Trophoblast cell (in vitro differentiated cells and primary cell): ENCODE measurements at regions not wholly inside any gene's neighbourhood (a gene's known extent, or its start where the extent isn't known, plus 50 kb on each side); places are given as distances from the start of the nearest gene placed in this dataset.
"Not testable (repeated sequence)": the region's sequence is repeated elsewhere in the genome, so short reads cannot be mapped to it uniquely, and the experiment has no call there.

Source experiments
- DNase-seq, 2 donors: peaks; one replicate each; pipeline ENCODE4 v3.0.0-alpha.2; 2016
- H2AFZ ChIP-seq: 2 replicates; pipeline ENCODE4 v1.6.1; 2013; ENCODE audit warnings: low read length, moderate library complexity, mild to moderate bottlenecking; ENCODE audit not compliant: insufficient read depth, poor library complexity
- H2AK5ac ChIP-seq: 2 replicates; pipeline ENCODE4 v1.6.1; 2013; ENCODE audit warnings: mild to moderate bottlenecking, low read length
- H2BK120ac ChIP-seq: 2 replicates; pipeline ENCODE4 v1.6.1; 2013; ENCODE audit warnings: low read length, mild to moderate bottlenecking, moderate library complexity; ENCODE audit not compliant: insufficient read depth, poor library complexity
- H2BK12ac ChIP-seq: 2 replicates; pipeline ENCODE4 v1.6.1; 2013; ENCODE audit warnings: mild to moderate bottlenecking, low read length, moderate library complexity
- H2BK5ac ChIP-seq: 2 replicates; pipeline ENCODE4 v1.6.1; 2013; ENCODE audit warnings: low read length, low read depth, moderate library complexity, mild to moderate bottlenecking; ENCODE audit not compliant: poor library complexity
- H3K14ac ChIP-seq: 2 replicates; pipeline ENCODE4 v1.6.1; 2013; ENCODE audit warnings: mild to moderate bottlenecking, low read length
- H3K18ac ChIP-seq: 2 replicates; pipeline ENCODE4 v1.6.1; 2013; ENCODE audit warnings: mild to moderate bottlenecking, low read length
- H3K23ac ChIP-seq: 2 replicates; pipeline ENCODE4 v1.6.1; 2013; ENCODE audit warnings: low read length
- H3K27ac ChIP-seq: 2 replicates; pipeline ENCODE4 v1.5.1; 2013; ENCODE audit warnings: low read depth, mild to moderate bottlenecking, inconsistent platforms, low read length, moderate library complexity
- H3K27me3 ChIP-seq: 2 replicates; pipeline ENCODE4 v1.6.1; 2013; ENCODE audit warnings: inconsistent platforms, mild to moderate bottlenecking, low read length, moderate library complexity; ENCODE audit not compliant: insufficient read depth
- H3K36me3 ChIP-seq, 2 experiments: 1 replicate in 1 of 2; 2 replicates in 1 of 2; pipeline ENCODE4 v1.6.1; 2013; ENCODE audit warnings: low read length in 2 of 2, mild to moderate bottlenecking in 2 of 2, moderate library complexity in 1 of 2; ENCODE audit not compliant: insufficient read depth in 2 of 2, control insufficient read depth in 1 of 2
- H3K4ac ChIP-seq: 2 replicates; pipeline ENCODE4 v1.6.1; 2013; ENCODE audit warnings: low read depth, mild to moderate bottlenecking, low read length, moderate library complexity
- H3K4me1 ChIP-seq, 2 experiments: 1 replicate in 1 of 2; 2 replicates in 1 of 2; pipeline ENCODE4 v1.6.1; 2013; ENCODE audit warnings: low read length in 2 of 2, mild to moderate bottlenecking in 2 of 2, moderate library complexity in 1 of 2; ENCODE audit not compliant: insufficient read depth in 2 of 2, control insufficient read depth in 1 of 2
- H3K4me2 ChIP-seq: 2 replicates; pipeline ENCODE4 v1.6.1; 2013; ENCODE audit warnings: inconsistent platforms, mild to moderate bottlenecking, low read length, moderate library complexity
- H3K4me3 ChIP-seq: 2 replicates; pipeline ENCODE4 v1.5.1; 2013; ENCODE audit warnings: mild to moderate bottlenecking, low read depth, low read length, inconsistent platforms
- H3K79me1 ChIP-seq: one replicate; pipeline ENCODE4 v1.6.1; 2013; ENCODE audit warnings: low read length
- H3K79me2 ChIP-seq: 2 replicates; pipeline ENCODE4 v1.6.1; 2013; ENCODE audit warnings: low read length, mild to moderate bottlenecking; ENCODE audit not compliant: control insufficient read depth, insufficient read depth, poor library complexity
- H3K9ac ChIP-seq: 2 replicates; pipeline ENCODE4 v1.6.1; 2013; ENCODE audit warnings: mild to moderate bottlenecking, low read length
- H3K9me3 ChIP-seq: 2 replicates; pipeline ENCODE4 v1.6.1; 2013; ENCODE audit warnings: low read depth, mild to moderate bottlenecking, control low read depth, inconsistent platforms, low read length; ENCODE audit not compliant: insufficient read depth
- H4K12ac ChIP-seq: 2 replicates; pipeline ENCODE4 v1.6.1; 2013; ENCODE audit warnings: low read depth, mild to moderate bottlenecking, low read length, moderate library complexity
- H4K8ac ChIP-seq: 2 replicates; pipeline ENCODE4 v1.6.1; 2013; ENCODE audit warnings: low read depth, mild to moderate bottlenecking, low read length, moderate library complexity
- H4K91ac ChIP-seq: one replicate; pipeline ENCODE4 v1.6.1; 2013; ENCODE audit warnings: low read depth, mild to moderate bottlenecking, low read length, moderate library complexity
- WGBS: extraction: QIAGEN DNeasy Blood & Tissue Kit; methylation state at CpG from one replicate; pipeline ENCODE4 v1.1.7; 2013; ENCODE audit warnings: missing lambda C conversion rate; ENCODE audit not compliant: insufficient read length, insufficient coverage; ENCODE audit errors: extremely low coverage; 5-methylcytosine and 5-hydroxymethylcytosine counted together

DNA sequence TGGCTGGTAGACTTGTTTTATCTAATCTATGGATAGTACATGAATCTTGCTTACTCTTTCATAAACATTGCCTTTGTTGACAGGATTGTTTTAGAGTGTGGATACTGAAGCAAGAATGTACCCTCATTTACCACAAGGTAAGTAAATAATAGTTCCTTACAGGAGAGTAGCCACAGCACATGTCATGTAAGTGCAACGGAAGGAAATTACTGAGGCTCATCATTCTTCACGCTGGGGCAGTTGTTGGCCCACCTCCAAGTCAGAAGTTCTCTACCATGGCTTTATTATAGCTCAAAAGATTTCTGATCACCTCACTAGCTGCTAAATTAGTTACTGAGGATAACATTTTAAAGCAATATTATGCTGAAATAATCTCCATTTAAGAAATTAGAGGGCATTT, 50.0 kb upstream of the ANKRD30B start:
- not testable (repeated sequence) for H2AK5ac ChIP-seq, H3K9me3 ChIP-seq, H3K18ac ChIP-seq, H4K8ac ChIP-seq, H3K4me1 ChIP-seq, H2BK120ac ChIP-seq, H4K91ac ChIP-seq, DNase-seq, H3K4me3 ChIP-seq, H2BK12ac ChIP-seq, H3K36me3 ChIP-seq, H3K4ac ChIP-seq, H2AFZ ChIP-seq, H3K14ac ChIP-seq, H3K4me2 ChIP-seq, H3K27me3 ChIP-seq, H3K79me1 ChIP-seq, H3K9ac ChIP-seq, H4K12ac ChIP-seq, H3K27ac ChIP-seq, H2BK5ac ChIP-seq, H3K79me2 ChIP-seq, H3K23ac ChIP-seq
- no CpG with 5 or more reads among the region's 2 CpGs for WGBS
